HG02759 (cell line): ENCODE measurements at regions not wholly inside any gene's neighbourhood (a gene's known extent, or its start where the extent isn't known, plus 50 kb on each side); places are given as distances from the start of the nearest gene placed in this dataset.

ENCODE experiments used
- ATAC-seq: cut with Tn5 transposase; IDR thresholded peaks from one replicate; pipeline ENCODE4 v1.9.1; 2021; ENCODE audit warnings: mild to moderate bottlenecking, moderate library complexity; ENCODE audit not compliant: unreplicated experiment

GRCh38 chr6:113635222-113635986 is 221.7 kb upstream of the MARCKS start:
- ATAC-seq = no peak

- ATAC-seq = no peak
These were observed 220.8 kb upstream of the MARCKS start for GRCh38 chr6:113636357-113636824.

- ATAC-seq = no peak
These were observed 217.1 kb upstream of the MARCKS start for GRCh38 chr6:113640051-113640450.

- ATAC-seq = no peak
These were observed 215.0 kb upstream of the MARCKS start for GRCh38 chr6:113642001-113642713.

- peak; percentile 97 for ATAC-seq
These were observed 214.3 kb upstream of the MARCKS start for GRCh38 chr6:113642714-113643406.

GRCh38 chr6:113643407-113643770 is 213.8 kb upstream of the MARCKS start:
- peak; percentile 1 for ATAC-seq

GRCh38 chr6:113644861-113645575 is 212.1 kb upstream of the MARCKS start:
- no peak for ATAC-seq

GRCh38 chr6:113645576-113645970 is 211.6 kb upstream of the MARCKS start:
- no peak for ATAC-seq

GRCh38 chr6:113645986-113646385 is 211.2 kb upstream of the MARCKS start:
- no peak for ATAC-seq

GRCh38 chr6:113646701-113647100 is 210.4 kb upstream of the MARCKS start:
- no peak for ATAC-seq

GRCh38 chr6:113647143-113647889 is 209.8 kb upstream of the MARCKS start:
- ATAC-seq = peak; percentile 27

- ATAC-seq = no peak
These were observed 208.4 kb upstream of the MARCKS start for GRCh38 chr6:113648698-113649097.

GRCh38 chr6:113649276-113649675 is 207.9 kb upstream of the MARCKS start:
- no peak for ATAC-seq

- ATAC-seq = no peak
These were observed 207.1 kb upstream of the MARCKS start for GRCh38 chr6:113649880-113650609.

GRCh38 chr6:113650610-113650979 is 206.6 kb upstream of the MARCKS start:
- ATAC-seq = no peak

GRCh38 chr6:113651120-113651519 is 206.0 kb upstream of the MARCKS start:
- no peak for ATAC-seq

GRCh38 chr6:113651920-113652319 is 205.2 kb upstream of the MARCKS start:
- ATAC-seq = peak; percentile 30

- peak; percentile 32 for ATAC-seq
These were observed 203.9 kb upstream of the MARCKS start for GRCh38 chr6:113653275-113653674.

GRCh38 chr6:113654396-113654795 is 202.7 kb upstream of the MARCKS start:
- ATAC-seq = no peak

- ATAC-seq = no peak
These were observed 201.4 kb upstream of the MARCKS start for GRCh38 chr6:113655761-113656160.
